Mucosa of descending colon (tissue), 3 donors: ENCODE measurements at regions not wholly inside any gene's neighbourhood (a gene's known extent, or its start where the extent isn't known, plus 50 kb on each side); places are given as distances from the start of the nearest gene placed in this dataset.

Experiments
- ATAC-seq: fragments of 200-7000 bp; cut with Tn5 transposase; one replicate; pipeline ENCODE4 v1.9.1; 2020; ENCODE audit warnings: mild to moderate bottlenecking, moderate library complexity
- DNase-seq, 3 donors: peaks; one replicate each; pipeline ENCODE4 v3.0.0-alpha.2; 2020
- H3K36me3 ChIP-seq: fragments of 200-600 bp; one replicate; pipeline ENCODE4 v1.8.0; 2021; ENCODE audit warnings: low read depth, mild to moderate bottlenecking
- H3K4me1 ChIP-seq: fragments of 200-600 bp; one replicate; pipeline ENCODE4 v1.8.0; 2021; ENCODE audit warnings: low read depth, mild to moderate bottlenecking
- H3K4me3 ChIP-seq: fragments of 200-600 bp; one replicate; pipeline ENCODE4 v1.8.0; 2021; ENCODE audit warnings: mild to moderate bottlenecking
- H3K9me3 ChIP-seq: fragments of 200-600 bp; one replicate; pipeline ENCODE4 v1.8.0; 2021; ENCODE audit warnings: mild to moderate bottlenecking
- CTCF ChIP-seq: fragments of 200-600 bp; IDR thresholded peaks from one replicate; pipeline ENCODE4 v1.8.0; 2022; ENCODE audit warnings: antibody characterized with exemption, mild to moderate bottlenecking
- intact Hi-C, 2 donors: fragments of 100-400 bp; cut with DNase I in 1 of 2; cut with micrococcal nuclease in 1 of 2; formaldehyde crosslinking; loops; one replicate each; pipeline versions ENCODE4 v1.11.0 to v1.11.1; 2022; cut with DNase I, micrococcal nuclease
- donor health status: DM: no; HTN: no; CAD: no; lungs with moderate emphysema.
- donor health status: DM: no; HTN: no; CAD: no.
- donor health status: DM: no; HTN: yes; CAD: no.

- DNase-seq (no peak), ATAC-seq (no peak)
- intact Hi-C loops = no loop called here
- H3K9me3 ChIP-seq = no peaks in the 10 kb centered on the region
- H3K4me1 ChIP-seq = no peaks in the 10 kb centered on the region
- no peak for TF ChIP-seq CTCF
- no peak overlapping the region for H3K4me3 ChIP-seq
- no peaks in the 10 kb centered on the region for H3K36me3 ChIP-seq
Measured at GRCh38 chr9:20054734-20055133, 265.9 kb upstream of the SLC24A2 start.

GRCh38 chr9:20048985-20049384, 260.1 kb upstream of the SLC24A2 start:
- Histone ChIP-seq H3K4me3 (no peak overlapping the region), H3K9me3 (no peaks in the 10 kb centered on the region), H3K4me1 (no peaks in the 10 kb centered on the region), H3K36me3 (no peaks in the 10 kb centered on the region)
- ATAC-seq (no peak), DNase-seq (no peak)
- no peak for TF ChIP-seq CTCF
- intact Hi-C loops = no loop called here

- no peak overlapping the region for H3K4me3 ChIP-seq
- no peaks in the 10 kb centered on the region for H3K4me1 ChIP-seq
- intact Hi-C loops = no loop called here
- DNase-seq (no peak), ATAC-seq (no peak)
- no peak for TF ChIP-seq CTCF
- no peaks in the 10 kb centered on the region for H3K9me3 ChIP-seq
- H3K36me3 ChIP-seq = no peaks in the 10 kb centered on the region
Measured at GRCh38 chr9:20048437-20048836, 259.6 kb upstream of the SLC24A2 start.

GRCh38 chr9:20044686-20045085, 255.8 kb upstream of the SLC24A2 start:
- DNase-seq (no peak), ATAC-seq (no peak)
- TF ChIP-seq CTCF = no peak
- no peaks in the 10 kb centered on the region for H3K4me1 ChIP-seq
- intact Hi-C loops = no loop called here
- no peaks in the 10 kb centered on the region for H3K36me3 ChIP-seq
- no peaks in the 10 kb centered on the region for H3K9me3 ChIP-seq
- no peak overlapping the region for H3K4me3 ChIP-seq

GRCh38 chr9:20043461-20043860, 254.6 kb upstream of the SLC24A2 start:
- TF ChIP-seq CTCF = no peak
- Histone ChIP-seq H3K4me3 (no peak overlapping the region), H3K9me3 (no peaks in the 10 kb centered on the region), H3K36me3 (no peaks in the 10 kb centered on the region), H3K4me1 (no peaks in the 10 kb centered on the region)
- ATAC-seq (no peak), DNase-seq (no peak)
- intact Hi-C loops = no loop called here

- intact Hi-C loops = no loop called here
- ATAC-seq (peak; percentile 38), DNase-seq (no peak)
- TF ChIP-seq CTCF = no peak
- no peaks in the 10 kb centered on the region for H3K4me1 ChIP-seq
- no peaks in the 10 kb centered on the region for H3K9me3 ChIP-seq
- H3K4me3 ChIP-seq = no peak overlapping the region
- no peaks in the 10 kb centered on the region for H3K36me3 ChIP-seq
Measured at GRCh38 chr9:20043035-20043434, 254.2 kb upstream of the SLC24A2 start.
